ENCODE measurements at regions not wholly inside any gene's neighbourhood (a gene's known extent, or its start where the extent isn't known, plus 50 kb on each side); places are given as distances from the start of the nearest gene placed in this dataset.

GRCh38 chr5:110031402-110032140 is 341.8 kb downstream of the MAN2A1 start:
- Histone ChIP-seq H3K27ac (ENCODE audit: low read depth, low read length) (peak overlapping the region; percentile 35), H3K27me3 (ENCODE audit: control insufficient read depth, insufficient read depth, low read length) (no peaks in the 10 kb centered on the region), H3K36me3 (ENCODE audit: control insufficient read depth, insufficient read depth, low read length) (no peaks in the 10 kb centered on the region), H3K9me3 (ENCODE audit: control insufficient read depth, insufficient read depth, low read length) (no peaks in the 10 kb centered on the region), H3K4me1 (ENCODE audit: control insufficient read depth, insufficient read depth, low read length) (peaks cover 8% of the 10 kb centered on the region; the same call in 1 of the 2 replicates), H3K4me3 (ENCODE audit: low read depth, low read length) (no peak overlapping the region), H3K9ac (ENCODE audit: low read depth, low read length) (no peak overlapping the region)

GRCh38 chr5:110032376-110032775 is 342.6 kb downstream of the MAN2A1 start:
- H3K4me1 ChIP-seq (ENCODE audit: control insufficient read depth, insufficient read depth, low read length): peaks cover 8% of the 10 kb centered on the region; the same call in 1 of the 2 replicates
- no peaks in the 10 kb centered on the region for H3K36me3 ChIP-seq (ENCODE audit: control insufficient read depth, insufficient read depth, low read length)
- H3K27ac ChIP-seq (ENCODE audit: low read depth, low read length): no peak overlapping the region
- H3K9me3 ChIP-seq (ENCODE audit: control insufficient read depth, insufficient read depth, low read length): no peaks in the 10 kb centered on the region
- H3K9ac ChIP-seq (ENCODE audit: low read depth, low read length): no peak overlapping the region
- H3K4me3 ChIP-seq (ENCODE audit: low read depth, low read length): no peak overlapping the region
- H3K27me3 ChIP-seq (ENCODE audit: control insufficient read depth, insufficient read depth, low read length): no peaks in the 10 kb centered on the region

GRCh38 chr5:110034056-110034600 is 344.4 kb downstream of the MAN2A1 start:
- no peak overlapping the region for H3K27ac ChIP-seq (ENCODE audit: low read depth, low read length)
- peaks cover 8% of the 10 kb centered on the region; the same call in 1 of the 2 replicates for H3K4me1 ChIP-seq (ENCODE audit: control insufficient read depth, insufficient read depth, low read length)
- no peaks in the 10 kb centered on the region for H3K9me3 ChIP-seq (ENCODE audit: control insufficient read depth, insufficient read depth, low read length)
- H3K36me3 ChIP-seq (ENCODE audit: control insufficient read depth, insufficient read depth, low read length): no peaks in the 10 kb centered on the region
- no peak overlapping the region for H3K4me3 ChIP-seq (ENCODE audit: low read depth, low read length)
- H3K9ac ChIP-seq (ENCODE audit: low read depth, low read length): no peak overlapping the region
- no peaks in the 10 kb centered on the region for H3K27me3 ChIP-seq (ENCODE audit: control insufficient read depth, insufficient read depth, low read length)

GRCh38 chr5:110038297-110038997 is 348.7 kb downstream of the MAN2A1 start:
- Histone ChIP-seq H3K9ac (ENCODE audit: low read depth, low read length) (no peak overlapping the region), H3K9me3 (ENCODE audit: control insufficient read depth, insufficient read depth, low read length) (0 out of 2 replicates have a peak, but pooled peaks cover 3% of the 10 kb centered on the region), H3K27ac (ENCODE audit: low read depth, low read length) (no peak overlapping the region), H3K27me3 (ENCODE audit: control insufficient read depth, insufficient read depth, low read length) (no peaks in the 10 kb centered on the region), H3K4me3 (ENCODE audit: low read depth, low read length) (no peak overlapping the region), H3K4me1 (ENCODE audit: control insufficient read depth, insufficient read depth, low read length) (no peaks in the 10 kb centered on the region), H3K36me3 (ENCODE audit: control insufficient read depth, insufficient read depth, low read length) (no peaks in the 10 kb centered on the region)

GRCh38 chr5:110040178-110040577 is 350.5 kb downstream of the MAN2A1 start:
- Histone ChIP-seq H3K4me3 (ENCODE audit: low read depth, low read length) (no peak overlapping the region), H3K36me3 (ENCODE audit: control insufficient read depth, insufficient read depth, low read length) (no peaks in the 10 kb centered on the region), H3K4me1 (ENCODE audit: control insufficient read depth, insufficient read depth, low read length) (no peaks in the 10 kb centered on the region), H3K27me3 (ENCODE audit: control insufficient read depth, insufficient read depth, low read length) (no peaks in the 10 kb centered on the region), H3K9me3 (ENCODE audit: control insufficient read depth, insufficient read depth, low read length) (0 out of 2 replicates have a peak, but pooled peaks cover 3% of the 10 kb centered on the region), H3K9ac (ENCODE audit: low read depth, low read length) (no peak overlapping the region), H3K27ac (ENCODE audit: low read depth, low read length) (no peak overlapping the region)

- Histone ChIP-seq H3K27ac (ENCODE audit: low read depth, low read length) (no peak overlapping the region), H3K4me1 (ENCODE audit: control insufficient read depth, insufficient read depth, low read length) (no peaks in the 10 kb centered on the region), H3K36me3 (ENCODE audit: control insufficient read depth, insufficient read depth, low read length) (no peaks in the 10 kb centered on the region), H3K9ac (ENCODE audit: low read depth, low read length) (no peak overlapping the region), H3K4me3 (ENCODE audit: low read depth, low read length) (no peak overlapping the region), H3K27me3 (ENCODE audit: control insufficient read depth, insufficient read depth, low read length) (no peaks in the 10 kb centered on the region), H3K9me3 (ENCODE audit: control insufficient read depth, insufficient read depth, low read length) (0 out of 2 replicates have a peak, but pooled peaks cover 3% of the 10 kb centered on the region)
Observed at GRCh38 chr5:110043025-110043424, 353.3 kb downstream of the MAN2A1 start.

- no peak overlapping the region for H3K9ac ChIP-seq (ENCODE audit: low read depth, low read length)
- H3K27ac ChIP-seq (ENCODE audit: low read depth, low read length): no peak overlapping the region
- H3K9me3 ChIP-seq (ENCODE audit: control insufficient read depth, insufficient read depth, low read length): 0 out of 2 replicates have a peak, but pooled peaks cover 3% of the 10 kb centered on the region
- no peaks in the 10 kb centered on the region for H3K36me3 ChIP-seq (ENCODE audit: control insufficient read depth, insufficient read depth, low read length)
- peaks cover 9% of the 10 kb centered on the region; the same call in 1 of the 2 replicates for H3K4me1 ChIP-seq (ENCODE audit: control insufficient read depth, insufficient read depth, low read length)
- no peaks in the 10 kb centered on the region for H3K27me3 ChIP-seq (ENCODE audit: control insufficient read depth, insufficient read depth, low read length)
- no peak overlapping the region for H3K4me3 ChIP-seq (ENCODE audit: low read depth, low read length)
Observed at GRCh38 chr5:110045158-110045557, 355.4 kb downstream of the MAN2A1 start.

- Histone ChIP-seq H3K4me1 (ENCODE audit: control insufficient read depth, insufficient read depth, low read length) (peaks cover 9% of the 10 kb centered on the region; the same call in 1 of the 2 replicates), H3K27ac (ENCODE audit: low read depth, low read length) (no peak overlapping the region), H3K27me3 (ENCODE audit: control insufficient read depth, insufficient read depth, low read length) (no peaks in the 10 kb centered on the region), H3K4me3 (ENCODE audit: low read depth, low read length) (no peak overlapping the region), H3K36me3 (ENCODE audit: control insufficient read depth, insufficient read depth, low read length) (no peaks in the 10 kb centered on the region), H3K9me3 (ENCODE audit: control insufficient read depth, insufficient read depth, low read length) (no peaks in the 10 kb centered on the region), H3K9ac (ENCODE audit: low read depth, low read length) (no peak overlapping the region)
Observed at GRCh38 chr5:110048491-110048890, 358.8 kb downstream of the MAN2A1 start.

- Histone ChIP-seq H3K36me3 (ENCODE audit: control insufficient read depth, insufficient read depth, low read length) (no peaks in the 10 kb centered on the region), H3K4me1 (ENCODE audit: control insufficient read depth, insufficient read depth, low read length) (peaks cover 9% of the 10 kb centered on the region; the same call in 1 of the 2 replicates), H3K27ac (ENCODE audit: low read depth, low read length) (no peak overlapping the region), H3K27me3 (ENCODE audit: control insufficient read depth, insufficient read depth, low read length) (no peaks in the 10 kb centered on the region), H3K4me3 (ENCODE audit: low read depth, low read length) (no peak overlapping the region), H3K9ac (ENCODE audit: low read depth, low read length) (no peak overlapping the region), H3K9me3 (ENCODE audit: control insufficient read depth, insufficient read depth, low read length) (no peaks in the 10 kb centered on the region)
Observed at GRCh38 chr5:110049816-110050215, 360.1 kb downstream of the MAN2A1 start.

GRCh38 chr5:110050640-110051345 is 361.1 kb downstream of the MAN2A1 start:
- Histone ChIP-seq H3K4me3 (ENCODE audit: low read depth, low read length) (no peak overlapping the region), H3K9ac (ENCODE audit: low read depth, low read length) (no peak overlapping the region), H3K27me3 (ENCODE audit: control insufficient read depth, insufficient read depth, low read length) (no peaks in the 10 kb centered on the region), H3K27ac (ENCODE audit: low read depth, low read length) (no peak overlapping the region), H3K4me1 (ENCODE audit: control insufficient read depth, insufficient read depth, low read length) (peaks cover 16% of the 10 kb centered on the region), H3K36me3 (ENCODE audit: control insufficient read depth, insufficient read depth, low read length) (no peaks in the 10 kb centered on the region), H3K9me3 (ENCODE audit: control insufficient read depth, insufficient read depth, low read length) (no peaks in the 10 kb centered on the region)

All from HUES48 (cell line).